Psoas muscle (tissue), 7 donors: ENCODE measurements at regions not wholly inside any gene's neighbourhood (a gene's known extent, or its start where the extent isn't known, plus 50 kb on each side); places are given as distances from the start of the nearest gene placed in this dataset.

Source experiments
- ATAC-seq, 4 donors: fragments of 200-7000 bp; cut with Tn5 transposase; one replicate each; pipeline ENCODE4 v1.9.1; 2020; ENCODE audit warnings: moderate library complexity in 3 of 4, mild to moderate bottlenecking in 2 of 4
- DNase-seq, 2 donors: peaks; one replicate each; pipeline ENCODE4 v3.0.0-alpha.2; 2020
- H3K27ac ChIP-seq: fragments of 200-600 bp; one replicate; pipeline ENCODE4 v1.8.0; 2022
- H3K27me3 ChIP-seq, 3 donors: fragments of 200-600 bp in 1 of 3; one replicate each; pipeline versions ENCODE4 v1.6.1 to v1.8.0; 2013 to 2022; ENCODE audit warnings: low read length in 2 of 3, mild to moderate bottlenecking in 2 of 3, moderate library complexity in 1 of 3; ENCODE audit not compliant: insufficient read depth in 3 of 3
- H3K36me3 ChIP-seq, 2 donors: fragments of 200-600 bp in 1 of 2; one replicate each; pipeline versions ENCODE4 v1.6.1 to v1.8.0; 2013 to 2022; ENCODE audit warnings: low read depth in 1 of 2, mild to moderate bottlenecking in 1 of 2, moderate library complexity in 1 of 2; ENCODE audit not compliant: insufficient read depth in 1 of 2
- H3K4me1 ChIP-seq: fragments of 200-600 bp; one replicate; pipeline ENCODE4 v1.8.0; 2022
- H3K4me3 ChIP-seq: fragments of 200-600 bp; one replicate; pipeline ENCODE4 v1.8.0; 2022; ENCODE audit warnings: mild to moderate bottlenecking
- H3K9me3 ChIP-seq: fragments of 200-600 bp; one replicate; pipeline ENCODE4 v1.8.0; 2022
- CTCF ChIP-seq: fragments of 200-600 bp; IDR thresholded peaks from one replicate; pipeline ENCODE4 v1.8.0; 2022; ENCODE audit warnings: antibody characterized with exemption
- WGBS, 3 donors: extraction: QIAGEN DNeasy Blood & Tissue Kit; methylation state at CpG; one replicate each; pipeline versions ENCODE4 v1.1.6 to v1.1.7; 2013; 5-methylcytosine and 5-hydroxymethylcytosine counted together
- intact Hi-C, 2 donors: fragments of 100-400 bp; cut with DNase I; formaldehyde crosslinking; loops; one replicate each; pipeline versions ENCODE4 v1.11.0 to v1.14.2; 2022
- donor health status: healthy with polysubstance abuse.
- donor health status: DM: no; HTN: no; CAD: no; lungs with moderate emphysema.
- donor health status: Bipolar disorder and iron deficiency.
- donor health status: healthy.
- donor health status: DM: yes; HTN: yes; CAD: no.
- donor health status: DM: no; HTN: no; CAD: no.
- donor health status: DM: yes; HTN: yes; CAD: no.

- 69 to 94% (median 90%) methylated on average over 2 of the region's 2 CpGs for WGBS, 3 donors
- H3K36me3 ChIP-seq = no peaks in the 10 kb centered on the region
- no peak for TF ChIP-seq CTCF
- H3K4me1 ChIP-seq = no peaks in the 10 kb centered on the region
- ATAC-seq (no peak), DNase-seq (no peak)
- no peaks in the 10 kb centered on the region for H3K27me3 ChIP-seq
- intact Hi-C loops = no loop called here
- H3K27ac ChIP-seq = no peak overlapping the region
- H3K9me3 ChIP-seq = no peaks in the 10 kb centered on the region
- H3K4me3 ChIP-seq = no peak overlapping the region
These were observed 163.4 kb upstream of the FREM1 start for GRCh38 chr9:15073620-15074019.

- no peaks in the 10 kb centered on the region for H3K9me3 ChIP-seq
- no peak for TF ChIP-seq CTCF
- H3K27ac ChIP-seq = no peak overlapping the region
- ATAC-seq = no peak
- peaks cover 0 to 2% (median 0%) of the 10 kb centered on the region in 3 donors for H3K27me3 ChIP-seq
- 72 to 78% (median 75%) methylated on average over 2 of the region's 2 CpGs for WGBS, 3 donors
- H3K36me3 ChIP-seq = no peaks in the 10 kb centered on the region
- no peaks in the 10 kb centered on the region for H3K4me1 ChIP-seq
- DNase-seq = no peak
- no peak overlapping the region for H3K4me3 ChIP-seq
- intact Hi-C loops = no loop called here
These were observed 160.5 kb upstream of the FREM1 start for GRCh38 chr9:15070716-15071115.

- 71 to 78% (median 74%) methylated on average over 4 of the region's 4 CpGs for WGBS, 3 donors
- H3K27me3 ChIP-seq = peaks cover 0 to 2% (median 0%) of the 10 kb centered on the region in 3 donors
- no peaks in the 10 kb centered on the region for H3K4me1 ChIP-seq
- DNase-seq (no peak), ATAC-seq (no peak)
- H3K27ac ChIP-seq = no peak overlapping the region
- H3K36me3 ChIP-seq = no peaks in the 10 kb centered on the region
- H3K4me3 ChIP-seq = no peak overlapping the region
- TF ChIP-seq CTCF = no peak
- no peaks in the 10 kb centered on the region for H3K9me3 ChIP-seq
- intact Hi-C loops = no loop called here
These were observed 158.9 kb upstream of the FREM1 start for GRCh38 chr9:15069106-15069505.

GRCh38 chr9:15068261-15068660, 158.0 kb upstream of the FREM1 start:
- no peaks in the 10 kb centered on the region for H3K4me1 ChIP-seq
- no peaks in the 10 kb centered on the region for H3K9me3 ChIP-seq
- ATAC-seq (no peak), DNase-seq (no peak)
- TF ChIP-seq CTCF = no peak
- peaks cover 0 to 2% (median 0%) of the 10 kb centered on the region in 3 donors for H3K27me3 ChIP-seq
- no peak overlapping the region for H3K4me3 ChIP-seq
- 22 to 36% (median 30%) methylated on average over 4 of the region's 4 CpGs for WGBS, 3 donors
- intact Hi-C loops = no loop called here
- H3K36me3 ChIP-seq = no peaks in the 10 kb centered on the region
- H3K27ac ChIP-seq = no peak overlapping the region

- Histone ChIP-seq H3K9me3 (no peaks in the 10 kb centered on the region), H3K27ac (no peak overlapping the region), H3K36me3 (no peaks in the 10 kb centered on the region), H3K27me3 (no peaks in the 10 kb centered on the region), H3K4me3 (no peak overlapping the region), H3K4me1 (no peaks in the 10 kb centered on the region)
- no peak for TF ChIP-seq CTCF
- WGBS, 3 donors = 90 to 94% (median 94%) methylated on average over 1 of the region's 1 CpG
- no peak for ATAC-seq
- no peak for DNase-seq
- intact Hi-C loops = no loop called here
These were observed 148.8 kb upstream of the FREM1 start for GRCh38 chr9:15059003-15059402.
